ENCODE measurements at regions not wholly inside any gene's neighbourhood (a gene's known extent, or its start where the extent isn't known, plus 50 kb on each side); places are given as distances from the start of the nearest gene placed in this dataset.

DNA sequence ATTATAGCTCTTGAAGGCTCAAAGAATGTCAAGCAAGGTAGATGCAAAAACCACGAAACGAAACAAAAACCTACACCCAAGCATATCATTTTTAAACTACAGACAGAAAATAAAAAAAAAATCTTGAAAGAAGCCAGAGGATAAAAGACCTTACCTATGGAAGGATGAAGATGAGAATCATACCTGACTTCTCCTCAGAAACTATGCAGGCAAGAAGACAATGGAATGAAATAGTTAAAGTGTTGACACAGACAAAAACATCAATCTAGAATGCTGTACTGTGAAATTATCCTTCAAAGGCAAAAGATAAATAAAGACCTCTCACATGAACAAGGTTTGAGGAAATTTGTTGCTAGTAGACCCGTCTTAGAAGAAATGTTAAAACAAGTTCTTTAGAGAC, 372.0 kb downstream of the ZIC4 start:
- TF ChIP-seq, protein P1, sequence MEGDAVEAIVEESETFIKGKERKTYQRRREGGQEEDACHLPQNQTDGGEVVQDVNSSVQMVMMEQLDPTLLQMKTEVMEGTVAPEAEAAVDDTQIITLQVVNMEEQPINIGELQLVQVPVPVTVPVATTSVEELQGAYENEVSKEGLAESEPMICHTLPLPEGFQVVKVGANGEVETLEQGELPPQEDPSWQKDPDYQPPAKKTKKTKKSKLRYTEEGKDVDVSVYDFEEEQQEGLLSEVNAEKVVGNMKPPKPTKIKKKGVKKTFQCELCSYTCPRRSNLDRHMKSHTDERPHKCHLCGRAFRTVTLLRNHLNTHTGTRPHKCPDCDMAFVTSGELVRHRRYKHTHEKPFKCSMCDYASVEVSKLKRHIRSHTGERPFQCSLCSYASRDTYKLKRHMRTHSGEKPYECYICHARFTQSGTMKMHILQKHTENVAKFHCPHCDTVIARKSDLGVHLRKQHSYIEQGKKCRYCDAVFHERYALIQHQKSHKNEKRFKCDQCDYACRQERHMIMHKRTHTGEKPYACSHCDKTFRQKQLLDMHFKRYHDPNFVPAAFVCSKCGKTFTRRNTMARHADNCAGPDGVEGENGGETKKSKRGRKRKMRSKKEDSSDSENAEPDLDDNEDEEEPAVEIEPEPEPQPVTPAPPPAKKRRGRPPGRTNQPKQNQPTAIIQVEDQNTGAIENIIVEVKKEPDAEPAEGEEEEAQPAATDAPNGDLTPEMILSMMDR (IDR thresholded peaks at IDR 0.05), result no peak
- no peak for TF ChIP-seq POLR2AphosphoS5 (IDR thresholded peaks at IDR 0.05)
